AG10803 (cell line): ENCODE measurements at regions not wholly inside any gene's neighbourhood (a gene's known extent, or its start where the extent isn't known, plus 50 kb on each side); places are given as distances from the start of the nearest gene placed in this dataset.

Source experiments
- DNase-seq: peaks from one replicate; pipeline ENCODE4 v3.0.0; 2010; ENCODE audit warnings: low read depth
- H3K4me3 ChIP-seq: 2 replicates; pipeline ENCODE4 v1.5.1; 2011; ENCODE audit warnings: mild to moderate bottlenecking, low read length, control low read depth
- CTCF ChIP-seq: conservative IDR thresholded peaks from 2 replicates; pipeline ENCODE4 v1.5.1; 2011; ENCODE audit warnings: mild to moderate bottlenecking, low read length, control low read depth, inconsistent platforms

GRCh38 chr5:33275921-33276627, 164.7 kb upstream of the TARS1 start:
- peak; percentile 94 for DNase-seq
- TF ChIP-seq CTCF, result no peak
- no peak overlapping the region for H3K4me3 ChIP-seq

DNA sequence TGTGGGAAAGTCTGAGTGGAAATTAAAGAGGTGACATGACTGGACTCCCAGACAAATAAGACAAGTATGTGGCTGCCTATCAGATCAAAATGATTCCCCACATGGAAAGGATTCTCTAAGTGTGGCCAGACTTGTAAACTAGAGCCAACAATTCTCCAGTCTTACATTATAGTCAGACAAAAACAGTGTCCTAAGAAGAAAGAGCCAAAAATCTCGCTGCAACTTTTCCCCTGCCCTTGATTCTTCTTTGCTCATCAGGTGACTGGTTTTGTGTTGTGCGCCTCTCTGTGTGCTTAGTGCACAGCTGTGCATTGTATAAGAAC, 164.2 kb upstream of the TARS1 start:
- no peak for TF ChIP-seq CTCF
- no peak overlapping the region for H3K4me3 ChIP-seq
- no peak for DNase-seq

GRCh38 chr5:33277061-33277650, 163.6 kb upstream of the TARS1 start:
- peak; percentile 5 for DNase-seq
- H3K4me3 ChIP-seq, result no peak overlapping the region
- no peak for TF ChIP-seq CTCF

DNA sequence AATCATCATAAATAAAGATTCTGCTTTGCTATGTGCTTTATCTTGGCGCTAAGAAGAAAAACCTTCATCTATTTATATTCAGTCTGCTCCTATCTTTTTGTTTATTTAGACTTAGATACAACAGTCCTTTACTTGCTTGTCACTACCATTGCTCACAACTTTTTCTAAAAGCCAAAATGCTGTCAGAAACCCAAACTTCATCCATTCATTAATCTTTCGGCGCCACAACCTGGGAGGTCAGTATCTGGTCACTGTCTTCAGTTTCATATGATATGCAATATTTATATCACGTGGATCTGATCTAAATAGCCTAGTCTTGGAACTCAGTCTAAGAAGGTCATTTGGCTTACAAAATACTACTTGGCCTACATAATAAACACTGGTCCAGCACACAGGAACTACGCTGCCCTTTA, 159.3 kb upstream of the TARS1 start:
- DNase-seq, result no peak
- no peak overlapping the region for H3K4me3 ChIP-seq
- no peak for TF ChIP-seq CTCF

- TF ChIP-seq CTCF, result no peak
- no peak overlapping the region for H3K4me3 ChIP-seq
- DNase-seq, result no peak
Observed at GRCh38 chr5:33282157-33282556, 158.6 kb upstream of the TARS1 start.

- no peak overlapping the region for H3K4me3 ChIP-seq
- no peak for TF ChIP-seq CTCF
- no peak for DNase-seq
Observed at GRCh38 chr5:33282696-33283095, 158.1 kb upstream of the TARS1 start.

GRCh38 chr5:33283243-33283642, 157.5 kb upstream of the TARS1 start:
- H3K4me3 ChIP-seq, result no peak overlapping the region
- no peak for DNase-seq
- no peak for TF ChIP-seq CTCF
